HG03558 (cell line): ENCODE measurements at regions not wholly inside any gene's neighbourhood (a gene's known extent, or its start where the extent isn't known, plus 50 kb on each side); places are given as distances from the start of the nearest gene placed in this dataset.

Source experiments
- ATAC-seq: cut with Tn5 transposase; IDR thresholded peaks from one replicate; pipeline ENCODE4 v1.9.1; 2021; ENCODE audit warnings: moderate number of reproducible peaks; ENCODE audit not compliant: unreplicated experiment; ENCODE audit errors: extremely low read depth

- no peak for ATAC-seq
These were observed 87.9 kb upstream of the FSTL4 start for GRCh38 chr5:133700251-133700650.

- ATAC-seq: peak; percentile 56
These were observed 86.5 kb upstream of the FSTL4 start for GRCh38 chr5:133698646-133699526.

GRCh38 chr5:133698259-133698554 is 85.9 kb upstream of the FSTL4 start:
- no peak for ATAC-seq

GRCh38 chr5:133697536-133698258 is 85.4 kb upstream of the FSTL4 start:
- no peak for ATAC-seq

GRCh38 chr5:133696782-133697507 is 84.6 kb upstream of the FSTL4 start:
- no peak for ATAC-seq

DNA sequence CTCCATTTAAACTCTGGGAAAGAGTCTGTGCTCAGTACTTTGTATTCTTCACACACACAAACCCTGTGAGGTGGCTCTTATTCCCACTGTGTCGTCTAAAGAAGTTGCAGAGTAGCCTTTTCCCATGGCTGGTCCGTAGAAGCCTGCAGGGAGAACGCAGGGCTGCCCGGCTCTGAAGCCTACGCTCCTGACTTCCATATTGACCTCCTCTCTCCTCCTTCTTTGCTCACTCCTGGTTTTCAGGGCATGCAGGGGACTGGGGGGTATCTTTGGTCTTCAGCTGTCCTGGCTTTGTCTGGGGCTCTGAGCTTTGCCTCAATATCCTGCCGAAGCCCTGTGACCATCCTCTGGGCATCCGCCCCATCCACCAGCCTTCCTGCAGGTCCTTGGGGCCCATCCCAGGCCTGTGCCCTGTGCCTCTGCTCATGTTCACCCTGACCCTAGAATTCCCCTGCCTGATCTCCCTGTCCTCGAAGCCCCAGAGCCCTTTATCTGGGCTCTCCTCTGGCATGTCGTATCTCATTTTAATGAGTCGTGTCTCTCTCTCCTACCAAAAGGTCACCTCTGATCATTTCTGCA is 83.8 kb upstream of the FSTL4 start:
- no peak for ATAC-seq

- no peak for ATAC-seq
These were observed 82.0 kb upstream of the FSTL4 start for GRCh38 chr5:133694181-133694831.

GRCh38 chr5:133691448-133691847 is 79.1 kb upstream of the FSTL4 start:
- no peak for ATAC-seq

- no peak for ATAC-seq
These were observed 78.4 kb upstream of the FSTL4 start for GRCh38 chr5:133690746-133691145.

- no peak for ATAC-seq
These were observed 76.0 kb upstream of the FSTL4 start for GRCh38 chr5:133688391-133688790.

DNA sequence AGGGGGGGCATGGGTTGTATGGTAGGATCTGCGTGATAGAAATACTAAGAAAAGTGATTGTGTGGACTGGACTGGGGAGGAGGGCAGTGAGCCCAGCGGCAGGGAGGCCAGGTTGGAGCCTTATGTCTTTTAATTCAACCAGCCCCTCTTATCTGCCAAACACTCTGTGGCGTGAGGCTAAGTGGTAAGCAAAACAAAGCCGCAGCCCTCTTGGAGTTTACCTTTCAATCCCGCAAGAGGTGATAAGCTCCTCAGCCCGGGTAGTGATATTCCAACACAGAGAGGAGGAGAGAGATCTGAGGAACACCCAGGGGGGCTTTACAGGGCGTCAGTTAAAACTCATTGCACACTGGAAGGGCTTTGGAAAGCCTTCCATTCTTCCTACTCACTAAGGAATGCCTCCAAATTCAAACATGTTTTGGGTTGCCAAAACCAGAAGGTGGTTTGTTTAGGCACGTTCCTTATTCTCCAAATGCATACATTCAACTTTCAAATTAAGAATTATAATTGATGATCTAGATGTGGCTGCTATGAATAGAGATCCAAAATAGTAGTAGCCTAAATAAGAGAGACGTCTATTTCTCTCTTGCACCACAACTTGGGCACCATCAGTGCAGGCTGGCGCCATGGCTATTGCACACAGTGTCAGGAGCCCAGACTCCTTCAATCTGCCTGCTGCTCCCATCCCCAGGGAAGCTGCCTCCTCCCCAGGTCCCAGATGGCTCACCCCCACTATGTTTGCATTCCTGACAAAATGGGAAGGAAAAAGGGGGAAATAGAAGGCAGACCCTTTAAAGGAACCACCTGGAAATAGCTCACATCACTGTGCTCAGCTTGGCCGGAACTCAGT is 75.1 kb upstream of the FSTL4 start:
- no peak for ATAC-seq

GRCh38 chr5:133686566-133686965 is 74.2 kb upstream of the FSTL4 start:
- no peak for ATAC-seq

DNA sequence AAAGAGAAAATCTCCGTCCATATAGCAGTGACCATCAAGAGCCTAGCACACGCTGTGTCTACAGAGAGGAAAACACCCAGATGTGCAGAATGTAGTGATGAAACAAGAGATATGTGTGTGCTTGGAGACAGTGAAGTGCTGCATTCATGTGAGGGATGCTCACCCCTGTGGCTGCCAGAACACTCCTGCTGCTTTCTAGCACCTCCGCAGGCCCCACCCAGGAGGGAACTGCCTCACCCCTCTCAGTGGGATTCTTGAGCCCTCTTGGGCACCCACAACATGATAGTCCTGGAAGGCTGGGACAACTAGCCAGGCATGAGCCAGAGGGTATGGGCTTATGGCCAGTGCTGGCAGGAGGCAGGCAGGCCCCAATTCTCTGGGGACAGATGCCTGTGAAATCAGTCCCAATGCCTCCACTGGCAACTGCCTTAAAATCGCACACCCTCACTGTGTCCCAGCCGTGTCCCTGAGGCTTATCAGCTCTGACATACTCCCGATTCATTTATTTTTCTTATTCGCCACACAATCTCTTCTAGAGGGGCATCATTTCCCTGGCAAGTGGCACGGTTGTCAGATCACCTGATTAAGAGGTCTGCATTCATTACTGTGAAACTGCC is 73.2 kb upstream of the FSTL4 start:
- ATAC-seq: no peak

- ATAC-seq: no peak
These were observed 71.6 kb upstream of the FSTL4 start for GRCh38 chr5:133683646-133684596.

- ATAC-seq: no peak
These were observed 70.1 kb upstream of the FSTL4 start for GRCh38 chr5:133682451-133682850.

DNA sequence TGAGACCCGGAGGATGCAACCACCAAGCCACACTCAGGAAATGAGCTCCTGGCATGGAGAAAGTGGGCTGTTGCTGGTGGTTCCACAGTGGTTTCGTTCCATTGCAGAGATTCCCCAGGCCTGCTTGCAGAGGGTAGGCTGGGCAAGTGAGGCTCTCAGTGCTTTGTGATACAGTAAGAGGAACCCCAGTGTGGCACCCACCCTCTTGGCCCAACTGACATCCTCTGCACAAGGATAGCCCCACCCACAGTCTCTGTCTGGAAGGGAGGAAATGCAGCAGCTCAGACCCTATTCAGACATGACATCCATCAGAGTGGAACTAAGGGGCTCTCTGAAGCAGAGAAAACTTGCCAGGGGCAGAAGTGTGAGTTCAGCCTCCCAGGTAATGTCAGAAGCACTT is 69.6 kb upstream of the FSTL4 start:
- ATAC-seq: no peak

DNA sequence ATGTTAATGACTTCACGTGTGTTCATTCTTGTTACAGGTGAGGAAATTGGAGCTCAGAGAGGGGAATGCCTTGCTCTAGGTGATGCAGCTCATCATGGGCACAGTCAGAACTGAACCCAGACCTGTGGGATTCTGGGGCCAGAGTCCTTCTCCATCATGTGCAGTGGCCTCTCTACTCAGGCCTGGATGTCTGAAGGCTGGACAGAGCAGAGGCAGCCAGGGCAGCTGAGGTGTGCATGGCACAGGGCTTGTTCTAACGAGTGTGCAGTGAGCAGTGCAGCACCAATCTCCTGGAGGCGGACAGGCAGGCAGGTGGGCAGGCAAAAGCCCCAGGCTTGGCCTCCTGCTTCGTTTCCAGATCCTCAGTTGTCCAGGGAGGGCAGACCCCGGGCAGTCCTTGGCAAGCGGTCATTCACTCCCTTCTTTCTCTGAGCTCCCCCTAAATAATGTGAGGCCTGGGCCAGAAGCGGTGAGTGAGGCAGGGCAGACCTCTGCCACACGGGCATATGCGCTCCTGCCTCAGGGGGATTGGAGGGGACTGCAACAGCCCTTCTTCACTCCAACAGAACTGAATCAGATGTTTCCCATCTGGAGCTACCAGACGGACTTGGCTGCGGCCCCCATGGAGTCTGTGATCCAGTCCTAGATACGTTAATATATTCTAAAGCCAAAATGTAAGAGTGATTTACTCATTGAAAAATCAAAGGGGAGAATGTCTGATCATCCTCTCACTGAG is 68.7 kb upstream of the FSTL4 start:
- no peak for ATAC-seq
